ENCODE measurements at regions not wholly inside any gene's neighbourhood (a gene's known extent, or its start where the extent isn't known, plus 50 kb on each side); places are given as distances from the start of the nearest gene placed in this dataset.
"Not testable (repeated sequence)": the region's sequence is repeated elsewhere in the genome, so short reads cannot be mapped to it uniquely, and the experiment has no call there.

DNA sequence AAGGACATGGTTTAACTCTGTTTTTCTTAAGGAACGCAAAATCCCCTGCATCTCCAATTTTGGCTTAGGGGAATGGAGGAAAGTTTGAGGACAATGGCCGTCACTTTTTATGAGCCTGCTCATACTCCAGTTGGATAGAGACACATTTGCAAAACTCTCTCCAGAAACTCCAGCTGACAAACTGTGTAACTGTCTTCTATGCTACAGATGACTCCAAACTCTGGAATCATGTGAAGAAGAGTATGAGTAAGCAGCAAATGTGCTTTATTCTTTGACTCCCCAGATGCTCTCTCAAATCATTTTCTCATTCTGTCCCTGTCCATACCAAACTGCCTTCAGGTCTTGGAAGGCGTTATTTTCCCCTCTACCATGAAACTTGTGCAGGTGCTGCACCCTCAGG is 226.5 kb upstream of the GPR149 start:
- no peak for DNase-seq

DNA sequence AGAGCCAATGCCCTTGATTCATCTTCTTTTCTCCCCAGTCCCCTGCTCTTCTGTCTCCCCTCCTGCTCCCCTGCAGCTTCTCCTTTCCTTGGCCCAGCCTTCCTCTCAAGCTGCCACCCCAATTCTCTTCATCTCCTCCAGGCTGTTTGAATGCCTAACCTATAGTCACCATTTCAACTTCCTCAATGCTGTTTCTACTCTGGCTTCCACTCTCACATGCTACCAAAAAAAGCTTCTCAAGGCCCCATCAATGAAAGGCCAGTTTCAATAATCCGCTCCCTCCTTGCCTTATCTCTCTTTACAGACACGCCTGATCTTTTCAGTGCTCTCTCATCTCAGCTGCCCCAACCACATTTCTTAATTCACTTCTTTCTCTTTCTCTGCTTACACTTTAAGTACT is 212.2 kb upstream of the GPR149 start:
- DNase-seq: peak; percentile 79

DNA sequence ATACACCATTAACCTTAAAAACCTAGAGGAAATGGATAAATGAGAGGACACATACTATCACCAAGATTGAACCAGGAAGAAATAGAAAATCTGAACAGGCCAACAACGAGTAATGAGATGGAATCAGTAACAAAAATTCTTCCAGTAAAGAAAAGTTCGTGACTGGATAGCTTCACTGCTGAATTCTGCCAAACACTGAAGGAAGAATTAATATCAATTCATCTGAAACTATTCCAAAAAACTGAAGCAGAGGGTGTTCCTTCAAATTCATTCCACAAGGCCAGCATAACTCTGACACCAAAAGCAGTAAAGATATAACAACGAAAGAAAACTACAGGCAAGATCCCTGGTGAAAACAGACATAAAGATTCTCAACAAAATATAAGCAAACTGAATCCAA is 195.8 kb upstream of the GPR149 start:
- DNase-seq: no peak

DNA sequence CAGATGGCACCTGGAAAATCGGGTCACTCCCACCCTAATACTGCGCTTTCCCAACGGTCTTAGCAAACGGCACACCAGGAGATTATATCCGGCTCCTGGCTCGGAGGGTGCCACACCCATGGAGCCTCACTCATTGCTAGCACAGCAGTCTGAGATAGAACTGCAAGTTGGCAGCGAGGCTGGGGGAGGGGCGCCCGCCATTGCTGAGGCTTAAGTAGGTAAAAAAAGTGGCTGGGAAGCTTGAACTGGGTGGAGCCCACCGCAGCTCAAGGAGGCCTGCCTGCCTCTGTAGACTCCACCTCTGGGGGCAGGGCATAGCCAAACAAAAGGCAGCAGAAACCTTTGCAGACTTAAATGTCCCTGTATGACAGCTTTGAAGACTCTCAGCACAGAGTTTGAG is 189.6 kb upstream of the GPR149 start:
- DNase-seq: not testable (repeated sequence)

DNA sequence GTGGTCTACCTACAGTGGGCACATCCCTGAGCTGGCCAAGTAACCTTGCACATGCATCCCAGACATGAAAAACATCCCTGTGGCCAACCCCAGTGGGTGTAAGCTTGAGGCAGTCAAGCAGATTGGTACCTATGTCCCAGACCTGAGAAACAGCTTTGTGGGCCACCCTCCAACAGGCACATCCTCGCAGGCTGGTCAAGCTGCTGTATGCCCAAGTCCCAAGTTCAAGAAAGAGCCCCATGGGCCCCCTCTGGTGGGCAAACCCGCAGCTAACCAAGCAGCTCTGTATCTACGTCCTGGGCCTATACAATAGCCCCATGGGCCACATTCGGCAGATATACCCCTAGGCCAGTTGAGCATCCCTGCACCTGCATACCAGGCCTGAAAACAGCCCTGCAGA is 186.3 kb upstream of the GPR149 start:
- DNase-seq: no peak

DNA sequence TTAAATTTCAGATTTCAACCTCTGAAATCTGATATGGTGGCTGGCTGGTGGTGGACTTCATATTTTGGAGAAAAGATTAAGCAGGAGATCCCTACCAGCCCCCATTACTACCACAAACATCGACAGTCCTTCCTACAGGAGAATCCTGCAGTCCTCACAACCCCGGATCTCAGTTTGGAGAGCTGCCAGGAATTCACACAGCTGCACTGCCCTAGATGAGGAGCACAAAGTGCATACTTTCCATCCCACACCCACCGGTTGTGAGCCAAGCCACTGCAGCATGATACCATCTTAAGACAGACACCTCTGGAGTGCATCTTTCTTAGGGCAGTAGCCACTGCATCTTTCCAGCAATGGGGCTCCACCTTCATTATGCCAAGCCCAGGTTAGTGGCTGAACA is 185.5 kb upstream of the GPR149 start:
- no peak for DNase-seq

DNA sequence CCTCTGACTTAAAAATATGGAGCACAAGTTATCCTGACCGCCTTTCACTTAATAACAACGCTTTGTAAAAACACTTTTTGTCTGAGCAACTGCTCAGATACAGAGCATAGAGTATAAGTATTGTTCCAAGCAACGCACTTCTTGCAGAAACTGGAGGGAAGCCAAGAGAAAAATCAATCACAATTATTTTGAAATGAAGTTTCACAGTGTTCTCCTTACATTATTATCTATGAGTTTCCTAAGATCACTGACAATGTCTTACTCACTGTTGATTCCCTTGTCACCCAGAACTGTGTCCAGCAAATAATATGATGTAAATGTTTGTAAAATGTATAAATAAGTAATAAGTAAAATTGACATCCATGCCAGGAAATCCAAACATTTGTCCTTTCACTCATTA is 184.6 kb upstream of the GPR149 start:
- no peak for DNase-seq

DNA sequence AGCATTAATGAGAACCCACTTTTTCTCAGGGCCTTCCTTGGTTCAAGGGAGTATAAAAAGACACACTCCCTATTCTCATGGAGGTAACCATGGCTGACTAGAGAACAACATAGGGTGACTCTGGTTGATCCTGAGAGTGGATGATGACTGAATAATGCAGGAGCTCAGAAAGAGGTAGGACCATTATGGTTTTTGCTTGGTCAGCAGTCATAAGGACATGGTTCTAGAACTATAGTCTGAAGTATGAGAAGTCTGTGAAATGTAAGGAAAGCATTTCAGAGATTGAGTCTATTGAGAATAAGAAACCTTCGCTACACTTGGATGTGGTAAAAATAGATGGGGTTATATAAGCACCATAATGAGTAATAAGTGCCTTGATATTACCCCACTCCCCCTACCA is 184.1 kb upstream of the GPR149 start:
- DNase-seq: no peak

DNA sequence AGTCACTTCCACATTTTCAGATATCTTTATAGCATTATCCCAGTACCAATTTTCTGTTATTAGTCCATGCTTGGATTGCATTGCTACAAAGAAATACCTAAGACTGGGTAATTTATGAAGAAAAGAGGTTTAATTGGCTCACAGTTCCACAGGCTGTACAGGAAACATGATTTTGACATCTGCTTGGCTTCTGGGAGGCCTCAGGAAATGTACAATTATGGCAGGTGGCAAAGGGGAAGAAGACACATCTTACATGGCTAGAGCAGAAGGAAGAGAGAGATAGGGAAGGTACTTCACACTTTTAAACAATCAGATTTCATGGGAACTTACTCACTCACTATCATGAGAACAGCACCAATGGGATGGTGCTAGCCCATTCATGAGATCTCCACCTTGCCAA is 172.3 kb upstream of the GPR149 start:
- no peak for DNase-seq

DNA sequence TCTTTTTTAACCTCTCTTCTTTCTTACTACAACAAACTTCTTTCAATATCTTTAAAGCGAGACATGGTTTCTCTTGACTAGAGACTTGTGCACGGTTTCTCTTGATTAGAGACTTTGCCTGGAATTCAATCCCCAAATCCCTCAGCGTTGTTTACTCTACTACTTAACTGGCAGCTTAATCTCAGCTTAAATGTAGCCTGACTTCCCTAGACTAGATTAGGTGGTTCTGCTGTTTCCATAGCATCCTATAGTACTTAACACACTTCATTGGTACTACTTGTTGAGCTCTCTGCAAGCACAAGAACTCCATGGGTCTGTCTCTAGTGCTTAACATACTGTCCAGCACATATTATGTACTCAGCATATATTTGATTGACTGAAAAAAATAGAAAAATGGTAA is 168.2 kb upstream of the GPR149 start:
- DNase-seq: no peak

DNA sequence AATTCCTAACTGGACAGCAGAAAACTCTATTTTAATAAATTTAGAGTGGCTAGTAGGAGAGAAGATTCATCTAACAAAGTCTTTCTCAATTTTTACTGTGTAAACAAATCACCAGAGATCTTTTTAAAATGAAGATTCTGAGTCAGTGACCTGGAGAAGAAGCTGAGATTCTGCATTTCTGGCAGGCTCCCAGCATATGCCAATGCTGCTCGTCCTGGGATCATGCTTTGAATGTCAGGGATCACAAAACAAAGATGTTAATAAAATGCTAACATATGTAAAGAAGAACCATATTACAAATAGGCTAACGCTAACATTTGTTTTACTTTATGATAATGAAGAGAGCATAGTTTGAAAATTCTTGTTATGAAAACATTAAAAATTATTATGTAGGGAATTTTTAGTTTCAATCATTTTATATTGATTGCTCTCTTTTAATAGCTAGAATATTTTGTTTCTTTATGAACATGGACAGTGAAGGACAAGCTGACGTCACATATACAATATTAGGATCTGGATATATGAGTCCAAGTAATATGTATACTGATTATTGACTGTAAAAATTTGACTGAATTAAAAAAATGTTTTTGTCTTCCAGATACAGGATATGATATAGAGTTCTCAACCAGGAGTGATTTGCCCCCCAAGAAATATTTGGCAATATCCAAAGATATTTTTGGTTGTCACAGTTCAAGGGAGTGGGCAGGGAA is 160.8 kb upstream of the GPR149 start:
- no peak for DNase-seq

DNA sequence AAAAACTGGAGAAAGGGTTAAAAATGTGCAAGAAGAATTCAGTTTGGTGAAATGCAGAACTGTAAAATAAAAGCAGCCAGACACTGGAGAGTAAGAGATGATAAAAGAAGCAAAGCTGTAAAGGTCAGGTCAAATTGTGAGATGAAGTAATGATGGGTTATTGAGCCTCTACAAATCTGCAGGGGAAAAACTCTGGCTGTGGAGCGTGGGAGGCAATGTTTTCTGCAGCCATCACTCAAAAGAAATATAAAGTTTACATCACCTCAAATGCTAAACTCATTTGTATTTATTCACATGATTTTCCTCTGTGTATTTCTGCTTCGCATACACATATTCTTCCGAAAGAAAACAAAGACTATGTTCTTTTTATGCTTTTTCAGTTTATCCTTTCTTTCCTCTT is 158.8 kb upstream of the GPR149 start:
- no peak for DNase-seq

DNA sequence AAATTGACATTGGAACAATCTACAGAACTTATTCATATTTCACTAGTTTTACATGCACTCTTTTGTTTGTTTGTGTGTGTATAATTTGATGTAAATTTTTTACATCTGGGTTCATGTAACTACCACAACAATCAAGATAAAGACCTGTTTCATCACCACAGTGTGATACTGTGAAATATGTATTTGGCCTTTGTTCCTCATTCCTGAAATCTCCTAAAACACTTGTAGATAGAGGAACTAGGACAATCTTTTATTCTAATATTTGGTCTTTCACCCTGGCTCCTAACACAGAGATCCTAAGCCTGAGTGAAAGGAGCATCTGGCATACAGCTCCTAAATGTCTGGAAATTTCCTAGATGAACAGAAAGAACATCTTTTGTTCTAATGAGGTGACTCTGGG is 155.0 kb upstream of the GPR149 start:
- DNase-seq: peak; percentile 53

DNA sequence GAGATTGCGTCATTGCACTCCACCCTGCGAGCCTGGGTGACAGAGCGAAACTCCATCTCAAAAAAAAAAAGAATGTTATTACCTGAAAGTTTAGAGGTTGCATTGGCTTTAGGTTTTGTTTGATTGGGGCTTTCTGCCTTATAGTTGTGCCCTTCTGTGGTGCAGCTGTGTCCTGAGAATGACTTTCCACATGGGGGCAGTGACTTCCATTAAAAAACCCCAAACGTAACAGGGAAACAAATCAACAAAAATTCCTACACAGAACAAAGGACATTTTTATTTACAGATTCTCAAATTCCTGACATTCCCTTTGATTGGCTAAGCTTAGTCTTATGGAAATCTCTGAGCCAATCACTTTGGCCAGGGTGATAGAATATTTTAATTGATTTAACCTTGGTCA is 154.1 kb upstream of the GPR149 start:
- DNase-seq: peak; percentile 2

DNA sequence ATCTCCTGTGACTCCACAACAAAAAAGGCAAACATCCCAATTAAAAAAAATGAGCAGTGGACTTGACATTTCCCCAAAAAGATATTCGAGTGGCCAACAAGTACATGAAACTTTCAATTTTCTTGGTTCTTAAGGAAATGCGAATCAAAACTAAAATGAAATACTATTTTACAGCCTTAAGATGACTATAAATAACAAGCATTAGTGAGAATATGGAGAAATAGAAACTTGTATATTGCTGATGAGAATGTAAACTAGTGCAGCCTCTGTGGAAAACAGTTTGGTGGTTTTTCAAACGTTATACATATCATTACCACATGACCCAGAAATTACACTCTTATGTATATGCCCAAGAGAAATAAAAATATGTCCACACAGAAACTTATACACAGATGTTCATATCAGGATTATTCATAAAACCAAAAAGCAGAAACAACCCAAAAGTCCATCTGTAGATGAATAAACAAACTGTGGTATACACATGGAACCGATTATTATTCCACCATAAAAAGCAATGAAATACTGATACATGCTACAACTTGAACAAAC is 153.2 kb upstream of the GPR149 start:
- DNase-seq: no peak

DNA sequence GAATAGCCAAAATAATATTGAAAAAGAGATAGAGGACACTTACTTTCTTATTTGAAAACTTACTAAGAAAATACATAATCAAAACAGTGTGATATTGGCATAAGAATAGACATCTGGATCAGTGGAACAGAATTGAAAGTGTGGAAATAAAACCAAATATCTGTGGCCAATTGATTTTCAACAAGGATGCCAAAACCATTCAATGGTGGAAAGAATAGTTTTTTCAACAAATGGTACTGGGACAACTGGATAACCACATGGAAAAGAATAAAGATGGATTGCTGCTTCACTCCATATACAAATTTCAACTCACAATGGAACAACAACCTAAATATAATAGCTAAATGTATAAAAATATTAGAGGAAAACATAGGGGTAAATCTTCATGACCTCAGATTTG is 152.5 kb upstream of the GPR149 start:
- no peak for DNase-seq

DNA sequence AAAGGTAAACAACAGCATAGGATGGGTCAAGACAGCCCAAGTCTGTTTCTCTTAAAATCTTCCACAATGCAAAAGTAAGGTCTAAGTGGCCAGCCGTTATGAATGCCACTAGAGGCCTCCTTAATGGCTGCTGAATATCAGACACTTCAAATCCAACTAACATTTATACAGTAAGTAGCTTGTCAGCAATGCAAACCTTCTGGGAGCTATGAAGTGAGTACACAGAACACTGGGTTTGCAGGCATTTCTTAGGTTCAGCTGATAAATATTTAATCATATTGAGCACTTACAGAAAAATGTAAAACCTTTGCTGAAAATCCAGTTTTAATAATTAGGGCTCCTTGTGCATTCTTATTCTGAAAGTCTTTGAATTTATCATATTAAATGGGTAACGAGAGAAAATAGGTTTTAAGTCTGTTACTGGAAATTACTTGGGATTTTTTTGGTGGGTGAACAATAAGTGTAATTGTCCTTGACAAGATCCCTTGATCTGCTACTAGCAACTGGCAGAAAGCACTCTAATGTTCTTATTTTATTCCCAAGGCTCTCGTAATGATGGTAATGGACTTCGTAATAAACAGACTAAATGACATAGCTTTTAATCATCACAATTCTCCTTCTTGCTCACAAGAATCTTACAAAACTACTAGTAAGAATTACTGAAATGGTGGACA is 141.7 kb upstream of the GPR149 start:
- no peak for DNase-seq

DNA sequence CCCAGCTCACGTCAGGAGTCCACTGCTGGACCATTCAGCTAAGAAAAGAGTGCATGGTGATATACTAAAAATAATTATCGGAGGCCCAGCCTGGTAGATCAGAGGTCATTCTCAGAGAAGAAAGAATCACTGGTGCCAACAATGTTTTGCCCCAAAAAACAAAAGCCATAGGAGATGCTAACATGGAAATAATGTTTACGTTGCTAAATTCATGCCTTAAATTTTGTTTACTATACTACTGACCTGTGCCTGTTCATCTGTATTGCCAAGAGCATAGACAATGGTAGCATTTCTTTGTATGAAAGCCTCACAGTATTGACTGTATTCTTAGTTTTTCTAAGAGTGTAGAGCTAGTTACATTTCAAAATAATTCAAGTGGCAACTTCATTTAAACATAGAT is 138.1 kb upstream of the GPR149 start:
- no peak for DNase-seq

DNA sequence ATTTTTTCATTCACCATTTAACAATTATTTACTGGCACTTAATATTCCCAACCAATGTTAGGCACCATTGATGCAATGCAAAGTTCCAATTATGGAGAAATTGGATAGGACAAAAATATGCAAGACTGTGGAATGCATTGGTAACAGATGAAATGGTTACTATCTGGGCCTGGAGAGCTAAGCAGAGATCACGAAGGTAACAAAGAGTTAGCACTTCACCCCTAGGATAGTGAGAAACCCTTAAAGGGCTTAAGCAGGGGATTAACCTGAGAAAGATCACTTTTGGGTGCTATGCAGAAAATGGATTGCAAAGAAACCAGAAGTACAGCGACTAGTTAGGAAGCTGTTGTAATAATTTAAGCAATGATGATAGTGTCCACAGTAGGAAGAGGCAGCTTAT is 129.6 kb upstream of the GPR149 start:
- DNase-seq: no peak

DNA sequence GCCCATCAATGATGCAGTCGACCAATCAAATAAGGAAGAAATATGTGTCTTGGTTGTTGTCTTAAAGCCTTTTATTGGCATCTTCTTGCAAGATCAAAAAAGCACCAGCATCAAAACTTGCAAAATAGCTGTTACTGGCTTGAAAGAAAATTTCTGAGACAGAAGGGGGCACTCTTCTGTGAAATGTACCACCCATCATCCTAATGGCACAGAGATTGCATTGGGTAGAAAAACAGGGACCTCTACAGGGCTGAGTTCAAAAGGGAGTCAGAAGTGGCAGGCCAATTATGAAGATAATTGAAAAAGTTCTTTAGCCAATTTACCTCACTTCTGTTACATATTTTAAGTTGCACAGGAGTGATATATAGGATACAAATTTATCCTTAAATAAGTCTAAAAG is 122.3 kb upstream of the GPR149 start:
- DNase-seq: peak; percentile 21

DNA sequence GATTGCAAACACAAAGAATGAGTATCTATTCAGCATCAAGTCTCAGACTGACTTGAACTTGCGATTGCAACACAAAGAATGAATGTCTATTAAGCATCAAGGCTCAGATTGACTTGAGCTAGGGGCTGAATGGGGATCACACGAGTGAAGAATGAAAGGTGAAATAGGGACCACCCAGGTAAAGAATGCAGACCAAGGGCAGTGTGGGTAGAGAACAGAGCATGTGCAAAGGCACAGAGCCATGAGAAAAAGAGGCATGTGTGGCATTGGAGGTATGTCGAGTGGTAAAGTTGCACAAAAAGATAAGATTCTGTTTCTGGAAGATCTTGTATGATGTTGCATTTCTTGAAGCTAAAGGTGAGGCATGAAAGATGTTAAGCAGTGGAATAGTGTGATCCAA is 119.4 kb upstream of the GPR149 start:
- DNase-seq: no peak

DNA sequence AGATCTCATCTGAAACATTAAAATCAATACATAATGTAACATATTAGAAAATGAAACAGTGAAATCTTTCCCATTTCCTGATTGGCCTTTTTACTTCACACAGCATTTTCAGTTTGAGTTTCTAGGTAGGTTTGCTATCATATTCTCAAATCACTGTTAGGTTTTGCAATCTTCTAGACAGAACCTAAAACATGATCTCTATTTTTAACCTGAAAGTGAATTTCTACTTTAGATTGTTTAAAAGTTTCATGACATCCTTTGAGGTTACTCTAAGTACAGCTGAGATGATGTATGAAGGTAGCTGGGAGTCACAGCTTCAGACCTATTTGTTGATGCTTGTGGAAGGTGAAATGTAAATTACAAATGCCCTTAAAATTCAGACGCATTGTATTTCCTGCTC is 118.4 kb upstream of the GPR149 start:
- DNase-seq: no peak

DNA sequence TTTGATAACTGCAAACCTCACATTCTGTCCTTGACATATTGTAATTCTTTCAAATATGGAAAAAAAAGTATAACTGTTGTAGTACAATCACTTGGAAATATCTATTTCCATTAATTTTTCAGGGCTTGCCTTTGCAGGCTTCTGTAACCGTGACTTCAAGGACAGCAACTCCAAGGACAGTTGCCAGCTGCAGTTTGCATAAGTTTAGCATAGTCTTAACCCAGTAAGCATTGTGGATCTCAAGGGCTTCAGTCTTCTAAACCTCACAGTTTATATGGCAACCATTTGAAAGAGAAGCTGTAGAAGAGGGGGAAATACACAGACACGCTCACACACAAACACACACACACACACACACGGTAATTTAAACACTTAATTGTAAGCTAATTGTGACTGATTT is 112.8 kb upstream of the GPR149 start:
- no peak for DNase-seq

DNA sequence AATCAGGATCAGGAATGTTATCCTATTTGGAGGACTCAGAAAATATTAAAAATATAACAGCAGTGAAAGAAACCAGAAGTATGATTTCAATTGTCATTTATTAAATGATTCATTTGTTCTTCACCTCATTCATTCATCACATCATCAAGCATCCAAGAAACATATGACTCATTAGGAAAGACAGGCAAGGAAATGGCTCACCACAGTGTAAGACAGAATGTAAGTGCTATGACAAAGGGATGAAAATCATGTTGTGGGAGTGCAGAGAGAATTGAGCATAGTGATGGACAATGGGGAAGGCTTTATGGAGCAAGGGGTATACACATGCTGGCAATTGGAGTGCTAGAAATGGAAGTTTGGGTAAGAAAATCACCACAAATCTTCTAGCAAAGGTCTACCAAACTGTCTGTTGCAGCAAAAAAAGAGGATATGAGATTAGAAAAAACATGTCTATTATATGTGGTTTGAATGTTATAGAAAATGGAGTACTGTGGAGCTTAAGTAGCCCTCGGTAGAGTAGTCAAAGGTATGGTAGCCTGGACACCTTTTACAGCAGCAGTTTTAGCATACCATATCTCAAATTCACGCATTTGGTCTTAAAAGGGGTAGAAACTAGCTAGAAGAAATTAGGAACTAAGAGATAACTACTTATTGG is 111.1 kb upstream of the GPR149 start:
- no peak for DNase-seq

Data from hematopoietic multipotent progenitor cell treated with erythropoietin and hydrocortisone succinate and interleukin-3 and kit ligand, for 6 days (in vitro differentiated cells).